Stomach (tissue), 8 donors: ENCODE measurements at regions not wholly inside any gene's neighbourhood (a gene's known extent, or its start where the extent isn't known, plus 50 kb on each side); places are given as distances from the start of the nearest gene placed in this dataset.
"Not testable (repeated sequence)": the region's sequence is repeated elsewhere in the genome, so short reads cannot be mapped to it uniquely, and the experiment has no call there.

ENCODE experiments used
- DNase-seq, 2 donors: peaks; one replicate each; pipeline versions ENCODE4 v3.0.0 to v3.0.0-alpha.2; 2013 to 2019
- H3K27ac ChIP-seq, 5 donors: fragments of 200-600 bp in 4 of 5; sonication (generic) in 4 of 5; one replicate each; pipeline ENCODE4 v1.5.1; 2013 to 2019; ENCODE audit warnings: mild to moderate bottlenecking in 1 of 5, moderate library complexity in 1 of 5
- H3K27me3 ChIP-seq, 3 donors: fragments of 200-600 bp; sonication (generic); one replicate each; pipeline ENCODE4 v1.5.1; 2017 to 2019; ENCODE audit warnings: mixed run types in 1 of 3
- H3K36me3 ChIP-seq, 4 donors: fragments of 200-600 bp; sonication (generic); 1 replicate in 3 of 4; 2 replicates in 1 of 4; pipeline ENCODE4 v1.5.1; 2016 to 2019
- H3K4me1 ChIP-seq, 4 donors: fragments of 200-600 bp; sonication (generic); one replicate each; pipeline ENCODE4 v1.5.1; 2016 to 2019
- H3K4me3 ChIP-seq, 4 donors: fragments of 200-600 bp; sonication (generic) in 3 of 4; one replicate each; pipeline ENCODE4 v1.5.1; 2016 to 2019; ENCODE audit warnings: mild to moderate bottlenecking in 1 of 4
- H3K9me3 ChIP-seq, 4 donors: fragments of 200-600 bp; sonication (generic); one replicate each; pipeline ENCODE4 v1.5.1; 2016 to 2019
- EP300 ChIP-seq: sonication (generic); formaldehyde crosslinking; IDR thresholded peaks from one replicate; pipeline ENCODE4 v1.6.1; 2017; ENCODE audit warnings: antibody characterized with exemption
- POLR2A ChIP-seq, 4 donors: fragments of 450-650 bp; IDR thresholded peaks; one replicate each; pipeline ENCODE4 v1.6.1; 2016; ENCODE audit warnings: antibody characterized with exemption in 4 of 4, control low read depth in 2 of 4, mild to moderate bottlenecking in 1 of 4, moderate library complexity in 1 of 4
- POLR2AphosphoS5 ChIP-seq, 3 donors: sonication (generic); formaldehyde crosslinking; IDR thresholded peaks; one replicate each; pipeline ENCODE4 v1.6.1; 2016; ENCODE audit warnings: antibody characterized with exemption in 3 of 3
- WGBS, 5 donors: extraction: QIAGEN DNeasy Blood & Tissue Kit in 3 of 5; methylation state at CpG; one replicate each; pipeline versions ENCODE4 v1.1.5 to v1.1.7; 2013 to 2018; 5-methylcytosine and 5-hydroxymethylcytosine counted together
- intact Hi-C: fragments of 100-400 bp; cut with DNase I; formaldehyde crosslinking; loops from one replicate; pipeline ENCODE4 v1.15.1; 2023; ENCODE audit warnings: low total_unique reads
- TF ChIP-seq, protein P1 (sequence below), 7 experiments: fragments of 450-650 bp in 4 of 7; fragments of 200-600 bp in 3 of 7; sonication (generic) in 3 of 7; IDR thresholded peaks; one replicate each; pipeline ENCODE4 v1.5.1; 2016 to 2019; ENCODE audit warnings: antibody characterized with exemption in 7 of 7, control low read depth in 2 of 7, mild to moderate bottlenecking in 1 of 7
- donor health status: healthy with polysubstance abuse.
- donor health status: Bipolar disorder and iron deficiency.
- donor health status: healthy.

DNA sequence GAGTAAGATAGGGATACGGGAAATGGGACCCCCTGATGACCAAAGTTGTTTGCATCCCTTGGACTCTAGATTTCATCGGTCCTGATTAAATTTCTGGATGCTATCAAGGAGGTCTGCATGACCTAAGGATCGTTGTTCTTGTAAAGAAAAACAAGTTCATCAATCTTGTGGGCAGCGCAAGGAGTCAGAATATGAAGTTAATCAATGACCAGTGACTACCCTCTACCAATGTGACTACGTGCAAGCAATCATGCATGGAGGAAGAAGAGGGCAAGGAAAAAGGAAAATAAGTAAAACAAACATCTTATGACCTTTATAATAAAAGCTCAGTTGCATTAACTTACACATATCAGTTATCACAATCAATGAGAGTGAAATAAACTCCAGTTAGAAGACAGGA is 139.7 kb downstream of the RTP4 start:
- TF ChIP-seq EP300 (no peak), POLR2A (IDR thresholded peaks at IDR 0.05) (no peak), POLR2AphosphoS5 (IDR thresholded peaks at IDR 0.05) (no peak)
- TF ChIP-seq, protein P1, sequence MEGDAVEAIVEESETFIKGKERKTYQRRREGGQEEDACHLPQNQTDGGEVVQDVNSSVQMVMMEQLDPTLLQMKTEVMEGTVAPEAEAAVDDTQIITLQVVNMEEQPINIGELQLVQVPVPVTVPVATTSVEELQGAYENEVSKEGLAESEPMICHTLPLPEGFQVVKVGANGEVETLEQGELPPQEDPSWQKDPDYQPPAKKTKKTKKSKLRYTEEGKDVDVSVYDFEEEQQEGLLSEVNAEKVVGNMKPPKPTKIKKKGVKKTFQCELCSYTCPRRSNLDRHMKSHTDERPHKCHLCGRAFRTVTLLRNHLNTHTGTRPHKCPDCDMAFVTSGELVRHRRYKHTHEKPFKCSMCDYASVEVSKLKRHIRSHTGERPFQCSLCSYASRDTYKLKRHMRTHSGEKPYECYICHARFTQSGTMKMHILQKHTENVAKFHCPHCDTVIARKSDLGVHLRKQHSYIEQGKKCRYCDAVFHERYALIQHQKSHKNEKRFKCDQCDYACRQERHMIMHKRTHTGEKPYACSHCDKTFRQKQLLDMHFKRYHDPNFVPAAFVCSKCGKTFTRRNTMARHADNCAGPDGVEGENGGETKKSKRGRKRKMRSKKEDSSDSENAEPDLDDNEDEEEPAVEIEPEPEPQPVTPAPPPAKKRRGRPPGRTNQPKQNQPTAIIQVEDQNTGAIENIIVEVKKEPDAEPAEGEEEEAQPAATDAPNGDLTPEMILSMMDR (IDR thresholded peaks at IDR 0.05) = no peak
- H3K4me1 ChIP-seq = no peaks in the 10 kb centered on the region
- H3K36me3 ChIP-seq = no peaks in the 10 kb centered on the region
- WGBS, 5 donors = 20 to 35% (median 24%) methylated on average over 5 of the region's 5 CpGs
- no peaks in the 10 kb centered on the region for H3K27me3 ChIP-seq
- no peak overlapping the region for H3K27ac ChIP-seq
- DNase-seq = no peak
- peaks cover 0 to 10% (median 9%) of the 10 kb centered on the region in 4 donors for H3K9me3 ChIP-seq
- no peak overlapping the region for H3K4me3 ChIP-seq
- intact Hi-C loops = no loop called here

DNA sequence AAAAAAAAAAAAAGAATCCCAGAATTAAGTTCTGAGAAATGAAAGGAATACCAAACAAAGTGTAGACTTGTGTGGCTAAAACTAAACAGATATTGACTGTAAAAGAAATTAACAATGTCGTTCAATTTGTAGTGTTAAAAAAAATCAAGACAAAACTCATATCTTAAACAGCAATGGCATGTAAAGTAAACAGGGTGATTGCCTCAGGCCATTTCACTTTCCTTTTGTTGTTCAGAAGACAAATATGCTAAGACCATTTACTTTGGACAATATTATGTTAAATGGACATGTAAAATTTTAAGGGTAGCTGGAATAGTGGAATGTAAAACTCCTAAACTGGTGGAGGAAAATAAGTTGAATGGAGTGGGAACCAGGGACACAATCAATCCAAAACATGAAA is 139.1 kb downstream of the RTP4 start:
- Histone ChIP-seq H3K4me3 (no peak overlapping the region), H3K4me1 (no peaks in the 10 kb centered on the region), H3K9me3 (peaks cover 0 to 5% (median 3%) of the 10 kb centered on the region in 4 donors), H3K27ac (no peak overlapping the region), H3K27me3 (no peaks in the 10 kb centered on the region), H3K36me3 (no peaks in the 10 kb centered on the region)
- intact Hi-C loops = no loop called here
- TF ChIP-seq EP300 = no peak
- no peak for TF ChIP-seq POLR2A (IDR thresholded peaks at IDR 0.05)
- WGBS, 5 donors = 14 to 24% (median 18%) methylated on average over 1 of the region's 1 CpG
- DNase-seq = no peak

DNA sequence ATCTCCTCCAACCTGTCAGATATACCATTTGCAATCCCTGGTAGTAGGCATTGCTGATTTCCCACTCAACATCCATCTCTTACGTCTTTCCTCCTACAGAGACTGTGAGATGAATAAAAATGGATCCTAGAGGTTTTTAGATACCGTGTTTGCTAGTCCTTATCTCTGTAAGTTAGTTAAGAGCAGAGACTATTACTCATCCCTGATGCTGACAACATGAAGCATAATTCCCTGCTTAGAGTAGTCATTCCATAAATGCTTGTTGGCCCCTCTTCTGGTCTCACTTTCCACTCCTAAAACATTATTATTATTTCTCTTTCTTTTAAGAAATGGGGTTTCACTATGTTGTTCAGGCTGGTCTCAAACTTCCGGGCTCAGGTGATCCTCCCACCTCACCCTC is 136.2 kb downstream of the RTP4 start:
- Histone ChIP-seq H3K4me1 (no peaks in the 10 kb centered on the region), H3K27ac (no peak overlapping the region), H3K27me3 (no peaks in the 10 kb centered on the region), H3K9me3 (no peaks in the 10 kb centered on the region), H3K4me3 (no peak overlapping the region), H3K36me3 (no peaks in the 10 kb centered on the region)
- WGBS, 5 donors = 65 to 88% (median 74%) methylated on average over 3 of the region's 3 CpGs
- intact Hi-C loops = no loop called here
- TF ChIP-seq POLR2AphosphoS5 (IDR thresholded peaks at IDR 0.05) = no peak
- TF ChIP-seq EP300 = no peak
- TF ChIP-seq, protein P1 (IDR thresholded peaks at IDR 0.05) = no peak
- no peak for TF ChIP-seq POLR2A (IDR thresholded peaks at IDR 0.05)
- no peak for DNase-seq

DNA sequence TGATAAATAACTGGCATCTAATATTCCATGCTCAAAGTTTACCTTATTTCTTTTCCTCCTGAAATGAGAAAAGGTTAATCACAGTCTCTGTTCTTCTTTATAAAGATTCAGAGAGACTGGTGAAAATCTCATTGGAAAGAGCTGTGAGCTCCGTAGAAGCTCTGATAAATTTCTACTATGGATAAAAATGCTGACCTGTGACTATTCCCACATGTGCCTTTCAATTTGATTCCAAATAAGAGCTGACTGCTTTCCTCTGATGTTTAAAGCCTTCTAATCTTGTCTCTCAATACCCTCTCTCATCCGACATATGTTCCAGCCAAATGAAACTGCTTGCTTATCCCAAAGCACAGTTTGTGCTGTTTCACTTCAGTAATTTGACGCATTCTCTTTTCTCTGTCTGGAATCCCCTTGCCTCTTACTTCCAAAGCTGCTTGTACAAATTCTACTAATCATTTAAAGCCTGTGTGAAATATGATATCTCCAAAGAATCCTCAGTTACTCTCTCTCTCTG is 130.1 kb downstream of the RTP4 start:
- intact Hi-C loops = no loop called here
- Histone ChIP-seq H3K4me3 (no peak overlapping the region), H3K27ac (no peak overlapping the region), H3K36me3 (no peaks in the 10 kb centered on the region), H3K27me3 (no peaks in the 10 kb centered on the region), H3K9me3 (peaks cover 0 to 5% (median 0%) of the 10 kb centered on the region in 4 donors), H3K4me1 (no peaks in the 10 kb centered on the region)
- no peak for DNase-seq
- 76 to 84% (median 81%) methylated on average over 3 of the region's 3 CpGs for WGBS, 5 donors
- TF ChIP-seq EP300 (no peak), POLR2AphosphoS5 (IDR thresholded peaks at IDR 0.05) (no peak), POLR2A (IDR thresholded peaks at IDR 0.05) (no peak)
- TF ChIP-seq, protein P1 (IDR thresholded peaks at IDR 0.05) = no peak

DNA sequence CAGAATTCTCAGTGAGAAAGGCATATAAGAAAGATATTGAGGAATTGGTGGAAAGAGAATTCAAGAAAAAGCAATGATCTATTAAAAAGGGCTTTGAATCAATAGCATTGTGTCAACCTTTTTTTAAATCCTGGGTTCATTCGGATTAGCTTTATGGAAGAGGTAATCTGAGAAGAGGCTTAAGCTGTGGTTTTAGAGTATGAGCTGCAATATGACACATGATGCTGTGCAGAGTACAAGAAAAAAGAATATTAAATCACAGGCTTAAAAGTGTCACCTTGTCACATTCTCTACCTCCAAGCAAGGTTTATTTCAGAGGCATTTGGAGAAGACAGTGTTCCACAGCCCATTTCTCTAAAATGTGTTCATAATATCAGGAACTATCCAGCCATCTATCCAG is 128.9 kb downstream of the RTP4 start:
- intact Hi-C loops = no loop called here
- H3K4me3 ChIP-seq = no peak overlapping the region
- no peaks in the 10 kb centered on the region for H3K4me1 ChIP-seq
- no peaks in the 10 kb centered on the region for H3K27me3 ChIP-seq
- H3K36me3 ChIP-seq = no peaks in the 10 kb centered on the region
- H3K27ac ChIP-seq = no peak overlapping the region
- no peak for DNase-seq
- TF ChIP-seq, protein P1 (IDR thresholded peaks at IDR 0.05) = no peak
- TF ChIP-seq POLR2AphosphoS5 (IDR thresholded peaks at IDR 0.05) (no peak), EP300 (no peak), POLR2A (IDR thresholded peaks at IDR 0.05) (no peak)
- peaks cover 0 to 12% (median 2%) of the 10 kb centered on the region in 4 donors for H3K9me3 ChIP-seq
- 59 to 92% (median 76%) methylated on average over 1 of the region's 1 CpG for WGBS, 5 donors

DNA sequence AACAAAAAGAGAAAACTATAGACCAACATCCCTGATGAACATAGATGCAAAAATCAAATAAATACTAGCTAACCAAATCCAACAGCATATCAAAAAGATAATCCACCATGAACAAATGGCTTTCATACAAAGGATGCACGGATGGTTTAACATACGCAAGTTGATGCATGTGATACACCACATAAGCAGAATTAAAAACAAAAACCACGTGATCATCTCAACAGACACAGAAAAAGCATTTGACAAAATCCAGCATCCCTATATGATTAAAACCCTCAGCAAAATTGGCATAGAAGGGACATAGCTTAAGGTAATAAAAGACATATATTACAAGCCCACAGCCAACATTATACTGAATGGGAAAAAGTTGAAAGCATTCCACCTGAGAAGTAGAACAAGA is 125.9 kb downstream of the RTP4 start:
- intact Hi-C loops, H3K36me3 ChIP-seq, H3K27me3 ChIP-seq, H3K27ac ChIP-seq, H3K4me1 ChIP-seq, H3K4me3 ChIP-seq, DNase-seq: not testable (repeated sequence)
- H3K9me3 ChIP-seq = peaks cover 0 to 18% (median 5%) of the 10 kb centered on the region in 4 donors
- 81 to 96% (median 90%) methylated on average over 3 of the region's 3 CpGs for WGBS, 5 donors
